ENCODE measurements at regions not wholly inside any gene's neighbourhood (a gene's known extent, or its start where the extent isn't known, plus 50 kb on each side); places are given as distances from the start of the nearest gene placed in this dataset.

GRCh38 chr9:107541523-107541922 is 52.0 kb upstream of the KLF4 start:
- TF ChIP-seq RAD21 (IDR thresholded peaks at IDR 0.05; ENCODE audit: low read length) (no peak), CTCF (conservative IDR thresholded peaks at IDR 0.05; ENCODE audit: low read depth, low read length) (no peak), POLR2A (IDR thresholded peaks at IDR 0.05; ENCODE audit: low read depth, low read length) (no peak), FOS (IDR thresholded peaks at IDR 0.05; ENCODE audit: low read depth, low read length) (no peak), SMC3 (IDR thresholded peaks at IDR 0.05; ENCODE audit: low read depth, low read length) (no peak), BHLHE40 (IDR thresholded peaks at IDR 0.05; ENCODE audit: low read depth, low read length) (no peak), CEBPB (IDR thresholded peaks at IDR 0.05; ENCODE audit: low read depth, low read length) (no peak), RFX5 (IDR thresholded peaks at IDR 0.05; ENCODE audit: low read depth, low read length) (no peak), MAZ (IDR thresholded peaks at IDR 0.05; ENCODE audit: borderline replicate concordance, low read depth, low read length) (no peak), MXI1 (IDR thresholded peaks at IDR 0.05; ENCODE audit: borderline replicate concordance, low read depth, low read length) (no peak), MAFK (IDR thresholded peaks at IDR 0.05; ENCODE audit: low read depth, low read length) (no peak), ELK1 (IDR thresholded peaks at IDR 0.05; ENCODE audit: borderline replicate concordance, low read depth, low read length) (no peak)
